ENCODE measurements at regions not wholly inside any gene's neighbourhood (a gene's known extent, or its start where the extent isn't known, plus 50 kb on each side); places are given as distances from the start of the nearest gene placed in this dataset.

DNA sequence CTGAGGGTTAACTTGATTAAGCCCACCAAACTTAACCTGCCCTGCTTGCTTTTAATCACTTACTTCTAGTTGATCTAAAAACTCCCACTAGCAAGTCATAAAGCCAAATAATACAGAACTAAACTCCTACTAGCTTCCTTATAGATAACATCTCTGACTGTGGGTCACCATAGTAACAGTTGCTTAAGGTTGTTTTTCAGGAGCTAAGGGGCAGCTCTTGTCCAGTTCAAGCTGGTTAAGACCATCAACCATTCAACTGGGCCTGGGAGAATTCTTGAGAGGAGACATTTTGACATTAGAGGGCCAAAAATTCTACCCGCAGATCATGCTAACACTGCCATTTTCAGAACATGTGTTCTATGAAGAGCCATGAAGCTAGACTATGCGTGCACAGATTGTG lies 67.0 kb downstream of the UCHL1 start:
- ChIA-PET POLR2A (ENCODE audit: partially characterized antibody) (no interaction called here), CTCF (ENCODE audit: partially characterized antibody) (no interaction called here)
- H3K27ac Mint-ChIP-seq = no peak overlapping the region
- no peak overlapping the region for H3K4me3 Mint-ChIP-seq
- no peak for DNase-seq
- H3K4me3 ChIP-seq (ENCODE audit: low read length in 2 of 2) = no peak overlapping the region
- no peaks in the 10 kb centered on the region for H3K4me1 ChIP-seq (ENCODE audit: insufficient read depth, low read length)
- H3K27me3 Mint-ChIP-seq = no peaks in the 10 kb centered on the region
- H3K9me3 ChIP-seq (ENCODE audit: control insufficient read depth in 1 of 2, low read length in 2 of 2) = no peaks in the 10 kb centered on the region
- H3K27me3 ChIP-seq (ENCODE audit: insufficient read depth, low read length) = no peaks in the 10 kb centered on the region
- H3K27ac ChIP-seq (ENCODE audit: low read depth, low read length) = no peak overlapping the region
- no peaks in the 10 kb centered on the region for H3K4me1 Mint-ChIP-seq
- peaks cover 0 to 7% (median 1%) of the 10 kb centered on the region in 8 donors for H3K9me3 Mint-ChIP-seq
- intact Hi-C loops (cut with micrococcal nuclease) = no loop called here
- H3K36me3 Mint-ChIP-seq = no peaks in the 10 kb centered on the region
- H3K36me3 ChIP-seq (ENCODE audit: insufficient read depth, low read length) = no peaks in the 10 kb centered on the region

GRCh38 chr4:41324861-41325260 lies 68.1 kb downstream of the UCHL1 start:
- ChIA-PET POLR2A (ENCODE audit: partially characterized antibody) (no interaction called here), CTCF (ENCODE audit: partially characterized antibody) (no interaction called here)
- Mint-ChIP-seq H3K4me3 (no peak overlapping the region), H3K4me1 (no peaks in the 10 kb centered on the region), H3K27me3 (no peaks in the 10 kb centered on the region), H3K27ac (no peak overlapping the region), H3K9me3 (peaks cover 0 to 7% (median 2%) of the 10 kb centered on the region in 8 donors), H3K36me3 (no peaks in the 10 kb centered on the region)
- Histone ChIP-seq H3K36me3 (ENCODE audit: insufficient read depth, low read length) (no peaks in the 10 kb centered on the region), H3K9me3 (ENCODE audit: control insufficient read depth in 1 of 2, low read length in 2 of 2) (no peaks in the 10 kb centered on the region), H3K27me3 (ENCODE audit: insufficient read depth, low read length) (no peaks in the 10 kb centered on the region), H3K27ac (ENCODE audit: low read depth, low read length) (no peak overlapping the region), H3K4me3 (ENCODE audit: low read length in 2 of 2) (no peak overlapping the region), H3K4me1 (ENCODE audit: insufficient read depth, low read length) (no peaks in the 10 kb centered on the region)
- no peak for DNase-seq
- intact Hi-C loops (cut with micrococcal nuclease) = no loop called here

GRCh38 chr4:41325901-41326300 lies 69.2 kb downstream of the UCHL1 start:
- Histone ChIP-seq H3K27ac (ENCODE audit: low read depth, low read length) (no peak overlapping the region), H3K27me3 (ENCODE audit: insufficient read depth, low read length) (no peaks in the 10 kb centered on the region), H3K4me1 (ENCODE audit: insufficient read depth, low read length) (no peaks in the 10 kb centered on the region), H3K4me3 (ENCODE audit: low read length in 2 of 2) (no peak overlapping the region), H3K9me3 (ENCODE audit: control insufficient read depth in 1 of 2, low read length in 2 of 2) (no peaks in the 10 kb centered on the region), H3K36me3 (ENCODE audit: insufficient read depth, low read length) (no peaks in the 10 kb centered on the region)
- Mint-ChIP-seq H3K4me1 (no peaks in the 10 kb centered on the region), H3K27me3 (no peaks in the 10 kb centered on the region), H3K9me3 (peaks cover 0 to 7% (median 2%) of the 10 kb centered on the region in 8 donors), H3K36me3 (no peaks in the 10 kb centered on the region), H3K27ac (no peak overlapping the region), H3K4me3 (no peak overlapping the region)
- POLR2A ChIA-PET (ENCODE audit: partially characterized antibody) = no interaction called here
- CTCF ChIA-PET (ENCODE audit: partially characterized antibody) = no interaction called here
- DNase-seq = no peak
- intact Hi-C loops (cut with micrococcal nuclease) = no loop called here

DNA sequence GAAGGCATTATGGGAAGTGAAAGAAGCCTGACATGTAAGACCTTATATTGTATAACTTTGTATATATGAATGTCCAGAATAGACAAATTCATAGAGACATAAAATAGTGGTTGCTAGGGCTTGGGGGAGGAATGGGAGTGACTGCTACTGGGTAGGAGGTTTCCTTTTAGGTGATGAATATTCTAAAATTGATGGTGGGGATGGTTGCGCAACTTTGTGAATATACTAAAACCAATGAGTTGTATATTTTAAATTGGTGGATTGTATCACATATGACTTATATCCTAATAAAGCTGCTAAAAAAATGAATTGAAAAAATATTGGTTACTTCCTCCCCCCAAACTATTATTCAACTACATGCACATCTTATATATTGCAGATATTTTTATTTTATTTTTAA lies 70.0 kb downstream of the UCHL1 start:
- Histone ChIP-seq H3K4me3 (ENCODE audit: low read length in 2 of 2) (no peak overlapping the region), H3K4me1 (ENCODE audit: insufficient read depth, low read length) (no peaks in the 10 kb centered on the region), H3K9me3 (ENCODE audit: control insufficient read depth in 1 of 2, low read length in 2 of 2) (no peaks in the 10 kb centered on the region), H3K27ac (ENCODE audit: low read depth, low read length) (no peak overlapping the region), H3K27me3 (ENCODE audit: insufficient read depth, low read length) (no peaks in the 10 kb centered on the region), H3K36me3 (ENCODE audit: insufficient read depth, low read length) (no peaks in the 10 kb centered on the region)
- H3K9me3 Mint-ChIP-seq = peaks cover 0 to 7% (median 2%) of the 10 kb centered on the region in 8 donors
- intact Hi-C loops (cut with micrococcal nuclease) = no loop called here
- CTCF ChIA-PET (ENCODE audit: partially characterized antibody) = no interaction called here
- DNase-seq = no peak
- no peak overlapping the region for H3K27ac Mint-ChIP-seq
- POLR2A ChIA-PET (ENCODE audit: partially characterized antibody) = no interaction called here
- no peaks in the 10 kb centered on the region for H3K36me3 Mint-ChIP-seq
- no peaks in the 10 kb centered on the region for H3K4me1 Mint-ChIP-seq
- H3K27me3 Mint-ChIP-seq = no peaks in the 10 kb centered on the region
- no peak overlapping the region for H3K4me3 Mint-ChIP-seq

DNA sequence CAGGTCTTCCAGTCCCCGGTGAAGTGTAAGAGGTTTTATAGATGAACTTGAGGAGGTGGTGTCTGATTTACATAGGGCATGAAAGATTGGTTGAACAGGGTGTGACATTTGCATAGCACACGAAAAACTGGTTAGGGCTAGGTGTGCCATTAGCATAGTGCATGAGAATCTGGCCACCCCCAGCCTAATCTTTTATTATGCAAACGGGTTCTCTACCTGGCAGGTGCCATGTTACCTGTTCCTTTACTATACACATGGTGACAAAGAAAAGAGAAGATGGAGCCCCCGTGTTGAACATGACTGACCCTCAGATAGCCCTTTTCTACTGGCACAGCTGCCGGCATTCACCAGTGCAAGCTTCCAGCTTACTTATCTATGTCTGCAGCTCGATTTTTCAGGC lies 71.0 kb downstream of the UCHL1 start:
- ChIA-PET POLR2A (ENCODE audit: partially characterized antibody) (no interaction called here), CTCF (ENCODE audit: partially characterized antibody) (no interaction called here)
- Mint-ChIP-seq H3K36me3 (no peaks in the 10 kb centered on the region), H3K4me1 (no peaks in the 10 kb centered on the region), H3K4me3 (no peak overlapping the region), H3K27ac (no peak overlapping the region), H3K9me3 (peaks cover 0 to 3% (median 0%) of the 10 kb centered on the region in 8 donors), H3K27me3 (no peaks in the 10 kb centered on the region)
- Histone ChIP-seq H3K9me3 (ENCODE audit: control insufficient read depth in 1 of 2, low read length in 2 of 2) (no peaks in the 10 kb centered on the region), H3K27me3 (ENCODE audit: insufficient read depth, low read length) (no peaks in the 10 kb centered on the region), H3K36me3 (ENCODE audit: insufficient read depth, low read length) (no peaks in the 10 kb centered on the region), H3K4me3 (ENCODE audit: low read length in 2 of 2) (no peak overlapping the region), H3K27ac (ENCODE audit: low read depth, low read length) (no peak overlapping the region), H3K4me1 (ENCODE audit: insufficient read depth, low read length) (no peaks in the 10 kb centered on the region)
- no peak for DNase-seq
- intact Hi-C loops (cut with micrococcal nuclease) = no loop called here

GRCh38 chr4:41329361-41329760 lies 72.6 kb downstream of the UCHL1 start:
- Mint-ChIP-seq H3K9me3 (peaks cover 0 to 2% (median 0%) of the 10 kb centered on the region in 8 donors), H3K27ac (no peak overlapping the region), H3K4me1 (no peaks in the 10 kb centered on the region), H3K27me3 (no peaks in the 10 kb centered on the region), H3K36me3 (no peaks in the 10 kb centered on the region), H3K4me3 (no peak overlapping the region)
- POLR2A ChIA-PET (ENCODE audit: partially characterized antibody) = no interaction called here
- Histone ChIP-seq H3K4me3 (ENCODE audit: low read length in 2 of 2) (no peak overlapping the region), H3K27ac (ENCODE audit: low read depth, low read length) (no peak overlapping the region), H3K4me1 (ENCODE audit: insufficient read depth, low read length) (no peaks in the 10 kb centered on the region), H3K9me3 (ENCODE audit: control insufficient read depth in 1 of 2, low read length in 2 of 2) (no peaks in the 10 kb centered on the region), H3K36me3 (ENCODE audit: insufficient read depth, low read length) (no peaks in the 10 kb centered on the region), H3K27me3 (ENCODE audit: insufficient read depth, low read length) (no peaks in the 10 kb centered on the region)
- no peak for DNase-seq
- CTCF ChIA-PET (ENCODE audit: partially characterized antibody) = no interaction called here
- intact Hi-C loops (cut with micrococcal nuclease) = no loop called here

DNA sequence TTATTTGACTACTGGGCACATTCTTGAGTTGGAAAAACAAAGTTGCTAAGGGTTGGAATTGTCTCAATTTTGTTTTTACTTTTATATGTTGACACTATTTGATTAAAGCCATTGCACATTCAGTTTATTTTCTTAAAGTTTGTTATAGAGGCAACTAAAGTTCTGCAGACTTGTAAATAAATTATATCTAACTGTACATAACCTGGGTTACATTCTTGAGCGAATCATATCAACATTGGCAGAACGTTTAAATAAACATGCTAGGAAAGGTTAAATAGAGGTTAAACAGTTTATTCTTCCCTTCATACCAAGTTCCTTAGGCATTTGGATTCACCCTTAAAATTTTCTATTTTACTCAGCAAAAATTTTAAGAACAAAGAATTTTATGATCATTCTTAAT lies 74.5 kb downstream of the UCHL1 start:
- Mint-ChIP-seq H3K4me3 (no peak overlapping the region), H3K27ac (no peak overlapping the region), H3K27me3 (no peaks in the 10 kb centered on the region), H3K36me3 (no peaks in the 10 kb centered on the region), H3K9me3 (peaks cover 0 to 3% (median under 1%) of the 10 kb centered on the region in 8 donors), H3K4me1 (no peaks in the 10 kb centered on the region)
- Histone ChIP-seq H3K36me3 (ENCODE audit: insufficient read depth, low read length) (no peaks in the 10 kb centered on the region), H3K4me3 (ENCODE audit: low read length in 2 of 2) (no peak overlapping the region), H3K9me3 (ENCODE audit: control insufficient read depth in 1 of 2, low read length in 2 of 2) (no peaks in the 10 kb centered on the region), H3K27me3 (ENCODE audit: insufficient read depth, low read length) (no peaks in the 10 kb centered on the region), H3K27ac (ENCODE audit: low read depth, low read length) (no peak overlapping the region), H3K4me1 (ENCODE audit: insufficient read depth, low read length) (no peaks in the 10 kb centered on the region)
- DNase-seq = no peak
- CTCF ChIA-PET (ENCODE audit: partially characterized antibody) = no interaction called here
- POLR2A ChIA-PET (ENCODE audit: partially characterized antibody) = no interaction called here
- intact Hi-C loops (cut with micrococcal nuclease) = no loop called here

- H3K36me3 ChIP-seq (ENCODE audit: insufficient read depth, low read length) = no peaks in the 10 kb centered on the region
- no peaks in the 10 kb centered on the region for H3K27me3 ChIP-seq (ENCODE audit: insufficient read depth, low read length)
- H3K4me1 ChIP-seq (ENCODE audit: insufficient read depth, low read length) = no peaks in the 10 kb centered on the region
- POLR2A ChIA-PET (ENCODE audit: partially characterized antibody) = no interaction called here
- no peak overlapping the region for H3K27ac Mint-ChIP-seq
- no peaks in the 10 kb centered on the region for H3K36me3 Mint-ChIP-seq
- H3K9me3 ChIP-seq (ENCODE audit: control insufficient read depth in 1 of 2, low read length in 2 of 2) = no peaks in the 10 kb centered on the region
- CTCF ChIA-PET (ENCODE audit: partially characterized antibody) = interaction anchor here (1.0 kb wide), 1 partner anchor 18 kb away, joined by 3 read pairs; no protein-coding TSS in a partner anchor
- no peak overlapping the region for H3K4me3 Mint-ChIP-seq
- intact Hi-C loops (cut with micrococcal nuclease) = no loop called here
- no peaks in the 10 kb centered on the region for H3K27me3 Mint-ChIP-seq
- no peaks in the 10 kb centered on the region for H3K4me1 Mint-ChIP-seq
- H3K9me3 Mint-ChIP-seq = peaks cover 0 to 3% (median 0%) of the 10 kb centered on the region in 8 donors
- H3K4me3 ChIP-seq (ENCODE audit: low read length in 2 of 2) = no peak overlapping the region
- no peak overlapping the region for H3K27ac ChIP-seq (ENCODE audit: low read depth, low read length)
- DNase-seq = no peak
These were observed 75.9 kb downstream of the UCHL1 start for GRCh38 chr4:41332510-41333054.

Data from CD4-positive, alpha-beta memory T cell (primary cell).